ENCODE measurements at regions not wholly inside any gene's neighbourhood (a gene's known extent, or its start where the extent isn't known, plus 50 kb on each side); places are given as distances from the start of the nearest gene placed in this dataset.

DNA sequence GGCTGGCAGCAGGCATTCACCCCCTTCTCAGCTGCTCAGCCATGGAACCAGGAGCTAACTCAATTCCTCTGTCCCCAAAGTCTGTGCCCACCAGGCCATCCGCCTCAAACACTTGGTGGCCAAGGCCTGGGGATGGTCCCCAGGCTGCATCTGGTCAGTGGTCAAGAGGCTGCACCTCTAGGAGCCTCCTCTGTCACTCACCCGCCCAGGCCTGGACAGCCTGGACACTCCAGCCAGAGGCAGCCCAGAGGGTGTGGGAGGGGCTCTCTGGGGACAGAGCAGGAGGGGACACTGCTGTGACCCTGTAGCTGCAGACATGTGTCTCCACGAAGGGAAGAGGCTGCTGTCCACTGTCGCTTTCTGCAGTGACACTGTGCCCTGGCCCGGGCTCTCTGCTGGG is 416.6 kb upstream of the SULF2 start:
- H3K79me2 ChIP-seq (ENCODE audit: insufficient read depth, low read length) = no peaks in the 10 kb centered on the region
- TF ChIP-seq, protein P1, sequence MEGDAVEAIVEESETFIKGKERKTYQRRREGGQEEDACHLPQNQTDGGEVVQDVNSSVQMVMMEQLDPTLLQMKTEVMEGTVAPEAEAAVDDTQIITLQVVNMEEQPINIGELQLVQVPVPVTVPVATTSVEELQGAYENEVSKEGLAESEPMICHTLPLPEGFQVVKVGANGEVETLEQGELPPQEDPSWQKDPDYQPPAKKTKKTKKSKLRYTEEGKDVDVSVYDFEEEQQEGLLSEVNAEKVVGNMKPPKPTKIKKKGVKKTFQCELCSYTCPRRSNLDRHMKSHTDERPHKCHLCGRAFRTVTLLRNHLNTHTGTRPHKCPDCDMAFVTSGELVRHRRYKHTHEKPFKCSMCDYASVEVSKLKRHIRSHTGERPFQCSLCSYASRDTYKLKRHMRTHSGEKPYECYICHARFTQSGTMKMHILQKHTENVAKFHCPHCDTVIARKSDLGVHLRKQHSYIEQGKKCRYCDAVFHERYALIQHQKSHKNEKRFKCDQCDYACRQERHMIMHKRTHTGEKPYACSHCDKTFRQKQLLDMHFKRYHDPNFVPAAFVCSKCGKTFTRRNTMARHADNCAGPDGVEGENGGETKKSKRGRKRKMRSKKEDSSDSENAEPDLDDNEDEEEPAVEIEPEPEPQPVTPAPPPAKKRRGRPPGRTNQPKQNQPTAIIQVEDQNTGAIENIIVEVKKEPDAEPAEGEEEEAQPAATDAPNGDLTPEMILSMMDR (IDR thresholded peaks at IDR 0.05; ENCODE audit: extremely low read depth, low read depth, low read length) = no peak
- H3K36me3 ChIP-seq (ENCODE audit: insufficient read depth, low read length) = no peaks in the 10 kb centered on the region
- H3K27ac ChIP-seq (ENCODE audit: low read depth, low read length) = no peak overlapping the region
- H3K4me1 ChIP-seq (ENCODE audit: insufficient read depth, low read length) = no peaks in the 10 kb centered on the region
- H2AFZ ChIP-seq (ENCODE audit: low read length) = no peak overlapping the region
- DNase-seq (ENCODE audit: insufficient read length, low spot score, missing footprints) = no peak
- H3K4me2 ChIP-seq (ENCODE audit: insufficient read depth, low read length) = no peak overlapping the region
- H4K20me1 ChIP-seq (ENCODE audit: insufficient read depth, low read length) = no peaks in the 10 kb centered on the region
- H3K9me3 ChIP-seq (ENCODE audit: low read depth, low read length) = no peaks in the 10 kb centered on the region
- no peaks in the 10 kb centered on the region for H3K27me3 ChIP-seq (ENCODE audit: insufficient read depth, low read length)
- H3K4me3 ChIP-seq (ENCODE audit: insufficient read depth, low read length) = no peak overlapping the region

GRCh38 chr20:48201188-48201587 is 415.9 kb upstream of the SULF2 start:
- Histone ChIP-seq H3K4me2 (ENCODE audit: insufficient read depth, low read length) (no peak overlapping the region), H2AFZ (ENCODE audit: low read length) (no peak overlapping the region), H4K20me1 (ENCODE audit: insufficient read depth, low read length) (no peaks in the 10 kb centered on the region), H3K27me3 (ENCODE audit: insufficient read depth, low read length) (no peaks in the 10 kb centered on the region), H3K9me3 (ENCODE audit: low read depth, low read length) (no peaks in the 10 kb centered on the region), H3K79me2 (ENCODE audit: insufficient read depth, low read length) (no peaks in the 10 kb centered on the region), H3K4me1 (ENCODE audit: insufficient read depth, low read length) (no peaks in the 10 kb centered on the region), H3K27ac (ENCODE audit: low read depth, low read length) (no peak overlapping the region), H3K36me3 (ENCODE audit: insufficient read depth, low read length) (no peaks in the 10 kb centered on the region), H3K4me3 (ENCODE audit: insufficient read depth, low read length) (no peak overlapping the region)
- no peak for DNase-seq (ENCODE audit: insufficient read length, low spot score, missing footprints)
- TF ChIP-seq, protein P1 (IDR thresholded peaks at IDR 0.05; ENCODE audit: extremely low read depth, low read depth, low read length) = no peak

GRCh38 chr20:48198929-48199451 is 413.7 kb upstream of the SULF2 start:
- H3K4me3 ChIP-seq (ENCODE audit: insufficient read depth, low read length) = no peak overlapping the region
- H3K27me3 ChIP-seq (ENCODE audit: insufficient read depth, low read length) = no peaks in the 10 kb centered on the region
- H3K27ac ChIP-seq (ENCODE audit: low read depth, low read length) = no peak overlapping the region
- no peak for DNase-seq (ENCODE audit: insufficient read length, low spot score, missing footprints)
- H3K79me2 ChIP-seq (ENCODE audit: insufficient read depth, low read length) = no peaks in the 10 kb centered on the region
- no peak overlapping the region for H3K4me2 ChIP-seq (ENCODE audit: insufficient read depth, low read length)
- H4K20me1 ChIP-seq (ENCODE audit: insufficient read depth, low read length) = no peaks in the 10 kb centered on the region
- H2AFZ ChIP-seq (ENCODE audit: low read length) = no peak overlapping the region
- H3K4me1 ChIP-seq (ENCODE audit: insufficient read depth, low read length) = no peaks in the 10 kb centered on the region
- TF ChIP-seq, protein P1 (IDR thresholded peaks at IDR 0.05; ENCODE audit: extremely low read depth, low read depth, low read length) = no peak
- H3K9me3 ChIP-seq (ENCODE audit: low read depth, low read length) = no peaks in the 10 kb centered on the region
- no peaks in the 10 kb centered on the region for H3K36me3 ChIP-seq (ENCODE audit: insufficient read depth, low read length)

DNA sequence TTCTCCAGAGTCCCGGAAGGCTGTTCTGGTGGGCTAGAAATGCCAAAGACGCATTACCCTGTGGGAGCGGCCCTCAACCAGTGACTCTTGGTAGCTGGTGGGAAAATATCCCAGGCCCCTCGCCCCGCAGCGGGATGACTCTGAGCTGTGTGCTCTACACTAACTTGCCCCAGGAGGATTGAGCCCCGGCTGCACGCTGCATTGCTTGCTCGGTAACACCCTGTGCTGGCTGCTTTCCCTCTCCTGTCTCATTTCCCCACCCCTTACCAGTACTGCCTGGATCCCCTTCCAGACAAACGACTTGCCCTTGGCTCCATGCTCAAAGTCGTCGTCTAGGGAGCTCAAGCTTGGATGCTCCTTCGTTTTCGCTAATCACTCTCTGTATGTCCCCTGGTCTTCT is 411.8 kb upstream of the SULF2 start:
- Histone ChIP-seq H4K20me1 (ENCODE audit: insufficient read depth, low read length) (no peaks in the 10 kb centered on the region), H3K4me2 (ENCODE audit: insufficient read depth, low read length) (no peak overlapping the region), H3K4me3 (ENCODE audit: insufficient read depth, low read length) (no peak overlapping the region), H3K27ac (ENCODE audit: low read depth, low read length) (no peak overlapping the region), H3K79me2 (ENCODE audit: insufficient read depth, low read length) (no peaks in the 10 kb centered on the region), H2AFZ (ENCODE audit: low read length) (no peak overlapping the region), H3K9me3 (ENCODE audit: low read depth, low read length) (no peaks in the 10 kb centered on the region), H3K36me3 (ENCODE audit: insufficient read depth, low read length) (no peaks in the 10 kb centered on the region), H3K4me1 (ENCODE audit: insufficient read depth, low read length) (no peaks in the 10 kb centered on the region), H3K27me3 (ENCODE audit: insufficient read depth, low read length) (no peaks in the 10 kb centered on the region)
- TF ChIP-seq, protein P1 (IDR thresholded peaks at IDR 0.05; ENCODE audit: extremely low read depth, low read depth, low read length) = no peak
- DNase-seq (ENCODE audit: insufficient read length, low spot score, missing footprints) = no peak

All from osteoblast (primary cell).